HG03460 (cell line): ENCODE measurements at regions not wholly inside any gene's neighbourhood (a gene's known extent, or its start where the extent isn't known, plus 50 kb on each side); places are given as distances from the start of the nearest gene placed in this dataset.

Experiments used
- ATAC-seq: cut with Tn5 transposase; IDR thresholded peaks from one replicate; pipeline ENCODE4 v1.9.1; 2021; ENCODE audit not compliant: unreplicated experiment

DNA sequence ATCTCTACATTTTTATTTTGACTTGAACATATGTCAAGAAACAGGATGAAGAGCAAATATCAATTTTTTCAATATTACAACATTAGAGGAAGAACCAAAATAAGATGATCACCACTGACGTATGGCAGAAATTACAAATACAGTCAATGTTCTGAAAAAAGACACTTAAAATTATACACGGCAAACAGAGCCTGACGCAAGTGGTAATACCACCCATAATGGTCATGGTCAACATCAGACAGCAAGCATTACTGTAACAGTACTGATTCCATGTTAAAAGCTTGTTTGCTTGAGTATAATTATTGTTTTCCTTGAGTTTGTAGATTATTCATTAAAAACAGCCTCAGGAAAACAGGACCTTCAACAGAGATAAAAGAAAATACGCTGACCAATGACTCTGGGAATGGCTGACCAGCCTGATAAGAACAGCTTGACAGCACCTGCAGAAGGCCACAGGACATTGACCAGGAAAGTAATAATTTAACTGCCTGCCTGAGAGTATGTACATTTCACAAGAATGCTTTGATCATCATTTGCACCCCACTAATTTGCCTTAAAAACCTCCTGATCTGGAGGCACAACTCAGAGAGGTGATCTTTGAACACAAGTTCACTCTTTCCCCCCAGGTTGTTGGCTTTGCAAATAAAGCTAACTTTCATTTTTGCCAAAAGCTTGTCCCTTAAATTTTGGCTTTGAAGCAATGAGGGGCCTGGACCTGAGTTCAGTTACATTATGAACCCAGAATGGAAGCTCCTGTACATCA, 187.3 kb downstream of the IPO8 start:
- no peak for ATAC-seq

DNA sequence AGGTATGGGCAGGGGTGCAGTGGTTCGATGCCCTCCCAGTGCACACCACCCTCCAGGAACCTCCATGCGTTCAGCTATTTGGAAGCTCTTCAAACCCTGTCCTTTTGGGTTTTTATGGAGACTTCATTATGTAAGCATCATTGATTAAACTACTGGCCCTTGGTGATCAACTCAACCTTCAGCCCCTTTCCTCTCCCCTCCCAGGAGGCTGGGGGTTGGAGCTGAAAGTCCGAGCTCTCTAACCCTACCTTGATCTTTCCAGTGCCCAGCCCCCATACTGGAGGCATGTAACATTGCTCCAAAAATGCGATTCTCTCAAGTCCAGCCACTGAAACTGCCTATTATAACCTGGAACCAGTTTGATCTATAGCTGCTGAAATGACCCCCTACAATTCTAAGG, 188.1 kb downstream of the IPO8 start:
- no peak for ATAC-seq

DNA sequence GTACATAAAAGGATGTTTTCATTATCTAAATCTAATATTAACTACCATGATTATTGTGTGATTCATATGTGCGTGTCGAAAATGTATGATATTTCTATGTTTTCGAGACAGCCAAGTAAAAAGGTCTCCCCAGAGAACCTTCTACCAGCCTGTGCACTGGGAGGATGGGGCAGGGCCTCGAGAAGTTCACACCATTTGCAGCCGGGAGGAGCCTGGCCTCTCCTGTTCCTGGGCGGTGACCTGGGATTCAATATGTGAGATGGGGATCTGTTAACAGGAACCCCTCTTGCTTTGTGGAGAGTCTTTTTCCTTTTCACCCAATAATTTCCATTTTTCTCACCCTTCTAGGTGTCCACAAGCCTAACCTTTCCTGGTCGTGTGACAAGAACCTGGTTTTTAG, 189.3 kb downstream of the IPO8 start:
- ATAC-seq, result no peak

DNA sequence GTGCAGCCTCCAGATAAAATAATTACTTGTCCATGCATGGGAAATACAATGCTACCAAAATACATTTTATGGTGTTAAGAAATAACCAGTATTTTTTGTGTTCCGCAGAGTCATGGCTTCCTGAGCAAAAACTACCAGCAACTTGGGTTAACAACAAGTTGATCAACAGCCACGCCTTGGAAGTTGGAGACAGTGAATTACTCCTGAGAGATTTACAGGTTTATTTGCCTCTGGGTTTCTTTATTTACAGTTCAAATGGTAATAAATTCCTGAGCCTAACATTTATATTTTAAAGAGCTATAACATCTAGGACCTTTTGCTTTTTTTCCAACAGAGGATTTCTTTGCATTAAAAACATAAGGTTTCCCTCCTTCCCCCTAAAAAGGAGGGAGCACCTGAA, 194.0 kb downstream of the IPO8 start:
- ATAC-seq, result no peak

DNA sequence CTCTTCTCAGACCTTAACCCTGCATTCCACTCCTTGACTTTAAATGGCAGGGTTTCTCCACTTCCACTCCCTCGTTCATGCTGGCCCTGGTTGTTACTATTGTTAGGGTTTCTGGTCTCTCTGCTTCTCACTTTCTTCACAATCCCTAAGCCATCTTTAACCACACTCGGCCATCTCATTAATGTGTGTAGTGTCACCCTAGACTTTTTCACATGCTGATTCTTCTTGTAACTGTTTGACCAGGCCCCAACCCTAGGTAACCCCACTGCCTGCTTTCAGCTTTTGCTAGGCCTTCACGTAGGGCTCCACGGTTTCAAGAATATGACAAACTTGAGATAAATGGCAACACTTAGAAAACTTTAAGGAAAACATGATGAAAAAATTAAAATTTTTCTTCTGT, 195.1 kb downstream of the IPO8 start:
- ATAC-seq, result no peak

DNA sequence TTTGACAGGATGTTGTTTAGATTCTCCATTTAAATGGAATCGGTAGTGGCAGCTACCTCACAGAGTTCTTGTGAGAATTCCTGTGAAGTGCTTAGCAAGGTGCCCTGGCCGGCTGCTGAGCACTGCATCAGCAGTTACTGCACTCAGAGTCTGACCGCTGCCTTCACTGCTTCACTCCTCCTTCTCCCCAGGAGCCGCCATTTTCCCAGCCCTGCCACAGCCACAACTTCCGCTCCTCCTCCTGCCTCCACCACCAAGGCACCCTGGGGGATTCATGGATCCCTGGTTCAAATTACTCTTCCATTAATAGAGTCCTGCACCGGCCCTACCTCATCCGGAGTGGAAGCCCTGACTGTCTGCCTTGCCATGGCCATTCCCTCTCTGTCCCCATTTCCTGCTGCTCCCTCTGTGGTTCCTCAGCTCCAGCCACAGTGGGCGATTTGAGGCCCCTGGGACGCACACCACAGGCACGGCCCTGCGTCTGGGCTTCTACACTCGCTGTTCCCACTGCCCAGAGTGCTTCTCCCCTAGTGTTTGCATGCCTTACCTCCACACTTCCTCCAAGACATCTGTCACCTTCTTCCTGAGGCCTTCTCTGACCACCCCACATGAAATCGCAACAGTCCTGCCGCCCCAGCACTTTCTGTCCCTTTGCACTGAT, 210.3 kb downstream of the IPO8 start:
- no peak for ATAC-seq

DNA sequence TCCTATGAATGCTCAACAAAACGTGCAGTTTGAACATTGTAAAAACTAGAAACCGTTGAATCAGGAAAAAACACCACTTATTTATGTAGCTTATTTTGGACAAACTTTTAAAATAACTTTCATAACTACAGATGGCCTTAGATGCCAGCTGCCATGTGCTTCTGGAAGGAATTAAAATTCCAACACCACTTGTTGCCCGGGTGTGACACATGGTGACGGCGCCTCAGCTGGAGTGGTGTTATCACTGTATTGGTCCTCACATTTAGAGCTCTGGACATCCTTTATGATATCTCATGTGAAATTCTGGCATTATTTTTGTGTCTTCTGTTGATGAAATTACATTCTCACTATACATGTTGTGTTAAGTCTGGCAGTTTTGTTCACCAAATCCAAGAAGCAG, 211.0 kb downstream of the IPO8 start:
- no peak for ATAC-seq

DNA sequence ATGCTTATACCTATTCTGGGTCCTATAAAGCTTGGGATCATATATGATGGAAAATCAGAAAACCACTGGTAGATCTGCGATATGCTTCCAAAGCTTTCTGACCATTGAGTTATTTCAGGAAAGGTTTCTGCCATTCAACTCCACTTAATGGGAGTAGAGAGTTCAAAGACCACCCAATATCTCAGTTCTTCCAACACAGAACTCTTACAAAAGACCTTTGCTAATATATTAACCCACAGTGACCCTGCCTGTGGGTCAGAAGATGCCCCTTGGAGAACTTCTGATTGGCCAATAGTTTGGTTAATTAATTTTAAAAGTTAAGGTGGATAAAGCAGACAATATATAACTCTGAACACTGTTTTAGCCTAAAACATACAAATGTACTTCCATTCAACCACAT, 213.0 kb downstream of the IPO8 start:
- no peak for ATAC-seq

DNA sequence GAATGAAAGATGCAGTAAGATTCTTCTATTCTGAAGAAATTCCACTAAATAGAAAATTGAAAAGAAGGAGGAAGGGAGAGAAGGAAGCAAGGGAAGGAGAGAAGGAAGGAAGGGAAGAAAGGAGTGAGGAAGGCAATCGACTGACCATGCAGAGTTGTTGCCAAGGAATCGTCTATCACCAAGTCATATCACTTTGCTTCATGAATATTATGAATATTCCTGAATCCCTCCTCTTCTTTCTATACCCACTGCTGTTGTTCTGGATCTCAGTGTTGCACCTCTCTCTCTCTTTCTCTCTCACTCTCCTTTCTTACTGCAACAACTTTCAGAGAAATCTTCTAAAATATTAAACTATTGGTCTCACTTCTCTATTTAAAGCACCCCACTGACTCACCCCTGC, 222.4 kb downstream of the IPO8 start:
- ATAC-seq, result no peak

DNA sequence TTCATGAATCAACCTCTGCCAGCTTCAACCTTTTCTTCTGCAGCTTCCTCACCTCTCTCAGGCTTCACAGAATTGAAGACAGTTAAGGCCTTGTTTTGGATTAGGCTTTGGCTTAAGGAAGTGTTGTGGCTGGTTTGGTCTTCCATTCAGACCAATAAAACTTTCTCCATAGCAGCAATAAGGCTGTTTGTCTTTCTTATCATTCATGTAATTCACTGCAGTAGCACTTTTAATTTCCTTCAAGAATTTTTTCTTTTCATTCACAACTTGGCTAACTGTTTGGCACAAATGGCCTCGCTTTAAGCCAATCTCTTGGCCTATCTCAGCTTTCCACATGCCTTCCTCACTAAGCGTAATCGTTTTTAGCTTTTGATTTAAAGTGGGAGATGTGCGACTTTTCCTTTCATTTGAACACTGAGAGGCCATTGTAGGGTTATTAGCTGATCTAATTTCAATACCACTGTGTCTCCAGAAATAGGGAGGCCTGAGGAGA, 229.5 kb downstream of the IPO8 start:
- no peak for ATAC-seq

DNA sequence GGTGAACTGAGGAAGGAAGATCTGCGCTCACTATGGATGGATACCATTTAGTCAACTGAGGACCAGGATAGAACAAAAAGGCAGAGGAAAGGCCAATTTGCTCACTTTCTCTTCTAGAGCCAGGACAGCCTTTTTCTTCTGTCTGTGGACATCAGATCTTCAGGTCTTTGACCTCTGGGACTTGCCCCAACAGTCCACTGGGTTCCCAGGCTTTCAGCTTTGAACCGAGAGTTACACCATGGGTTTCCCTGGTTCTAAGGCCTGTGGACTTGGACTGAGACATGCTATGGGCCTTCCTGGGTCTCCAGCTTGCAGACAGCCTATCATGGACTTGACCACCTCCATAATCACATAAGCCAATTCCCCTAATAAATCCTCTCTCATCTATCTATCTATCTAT, 232.0 kb downstream of the IPO8 start:
- ATAC-seq, result no peak

DNA sequence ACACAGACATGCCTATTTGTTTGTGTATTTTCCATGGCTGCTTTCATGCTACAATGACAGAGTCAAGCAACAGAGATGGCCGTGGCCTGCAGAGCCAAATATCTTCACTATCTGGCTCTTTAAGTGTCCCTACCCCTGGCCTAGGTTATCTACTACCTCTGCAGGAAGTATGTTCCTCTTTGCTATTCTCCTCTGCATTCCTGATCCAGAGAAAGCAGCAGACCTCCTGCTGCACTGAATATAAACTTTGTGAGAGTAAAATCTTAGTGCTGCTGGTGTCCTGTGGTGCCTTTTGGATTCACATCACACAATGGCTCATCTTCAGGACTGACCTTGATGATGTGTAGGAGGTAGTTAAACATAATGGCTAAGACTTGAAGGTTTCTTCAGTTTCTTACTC, 233.4 kb downstream of the IPO8 start:
- no peak for ATAC-seq

DNA sequence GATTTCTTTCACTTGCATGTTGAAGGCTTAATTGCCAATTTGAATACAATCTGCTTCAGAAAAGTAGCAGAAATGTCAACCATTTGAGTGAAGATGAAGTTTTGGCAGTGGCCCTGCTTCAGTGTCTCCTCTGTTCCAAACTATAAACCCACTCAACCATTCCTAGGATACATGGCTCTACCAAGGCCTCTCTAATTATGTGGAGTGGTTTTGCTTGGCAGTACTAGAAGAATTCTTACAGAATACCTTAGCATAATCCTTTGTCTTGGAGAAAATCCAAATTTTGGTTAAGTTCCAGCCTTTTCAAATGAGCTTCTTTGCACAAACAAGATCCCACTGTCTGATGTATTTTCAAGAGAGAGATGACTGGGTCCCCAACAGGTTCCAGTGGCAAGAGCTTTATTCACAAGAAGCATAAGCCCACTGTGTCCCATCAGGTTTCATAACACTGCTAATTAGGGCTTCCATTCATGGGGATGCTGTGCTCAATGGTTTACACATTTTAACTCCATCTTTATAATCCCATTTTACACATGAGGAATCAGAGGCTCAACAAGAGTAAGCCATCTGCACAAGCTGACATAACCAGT, 234.5 kb downstream of the IPO8 start:
- no peak for ATAC-seq

DNA sequence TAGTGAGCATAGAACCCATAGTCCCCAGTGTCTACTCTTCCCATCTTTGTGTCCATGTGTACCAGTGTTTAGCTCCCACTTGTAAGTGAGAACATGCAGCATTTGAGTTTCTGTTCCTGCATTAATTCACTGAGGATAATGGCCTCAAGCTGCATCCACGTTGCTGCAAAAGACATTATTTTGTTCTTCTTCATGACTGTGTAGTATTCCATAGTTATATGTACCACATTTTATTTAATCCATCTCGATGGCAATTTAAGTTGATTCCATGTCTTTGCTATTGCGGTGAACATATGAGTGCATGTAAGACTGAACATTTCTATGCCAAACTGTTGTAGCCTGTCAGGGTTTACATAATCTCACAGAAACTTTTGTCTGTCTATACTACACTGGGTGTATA, 237.2 kb downstream of the IPO8 start:
- no peak for ATAC-seq

DNA sequence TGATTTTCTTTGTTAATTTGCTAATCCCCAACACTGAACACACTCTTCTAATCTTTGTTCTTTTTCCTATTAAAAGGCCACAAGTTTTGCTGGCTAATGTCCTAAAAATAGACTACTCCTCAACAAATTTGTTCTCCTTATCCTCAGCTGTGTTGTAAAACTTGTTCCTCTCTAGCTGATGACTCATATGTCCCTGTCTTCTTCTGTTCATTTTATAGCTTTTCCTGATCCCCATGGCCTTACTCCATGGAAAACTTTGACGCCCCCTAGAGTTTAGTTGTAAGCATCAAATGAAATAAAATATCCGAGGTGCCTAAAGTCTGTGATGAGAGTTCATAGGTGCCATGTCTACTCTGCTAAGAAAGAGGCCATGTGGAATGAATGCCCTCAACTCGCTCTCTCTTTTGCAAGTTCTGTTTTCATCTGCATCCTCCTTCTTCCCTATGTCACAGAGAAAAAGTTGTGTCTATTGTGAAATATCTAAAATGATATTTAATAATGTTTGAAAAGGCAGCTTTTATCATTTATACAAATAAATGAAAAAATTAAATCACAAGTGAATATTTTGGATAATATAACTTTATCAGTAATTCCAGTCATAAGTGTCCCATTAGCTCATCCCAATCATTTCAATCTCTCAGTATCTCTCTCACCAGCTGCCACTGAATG, 237.9 kb downstream of the IPO8 start:
- ATAC-seq, result no peak

DNA sequence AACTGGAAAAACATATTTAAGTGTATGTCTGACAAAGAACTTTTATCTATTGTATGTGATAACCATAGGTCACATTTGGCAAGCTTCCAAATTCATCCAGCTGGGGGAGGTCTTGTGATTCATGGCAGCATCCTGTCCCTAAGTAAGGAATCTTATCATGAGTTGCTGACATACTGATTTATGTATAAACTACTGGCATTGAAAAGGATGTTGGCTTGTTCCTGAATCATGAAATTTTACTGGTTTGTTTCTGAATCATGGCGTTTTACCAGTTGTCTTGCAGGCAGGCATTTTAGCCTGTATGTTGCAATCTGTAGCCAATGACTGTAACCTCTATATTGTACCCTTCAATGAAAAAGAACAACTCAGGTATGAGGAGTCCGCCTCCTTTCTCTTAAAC, 244.8 kb downstream of the IPO8 start:
- no peak for ATAC-seq

DNA sequence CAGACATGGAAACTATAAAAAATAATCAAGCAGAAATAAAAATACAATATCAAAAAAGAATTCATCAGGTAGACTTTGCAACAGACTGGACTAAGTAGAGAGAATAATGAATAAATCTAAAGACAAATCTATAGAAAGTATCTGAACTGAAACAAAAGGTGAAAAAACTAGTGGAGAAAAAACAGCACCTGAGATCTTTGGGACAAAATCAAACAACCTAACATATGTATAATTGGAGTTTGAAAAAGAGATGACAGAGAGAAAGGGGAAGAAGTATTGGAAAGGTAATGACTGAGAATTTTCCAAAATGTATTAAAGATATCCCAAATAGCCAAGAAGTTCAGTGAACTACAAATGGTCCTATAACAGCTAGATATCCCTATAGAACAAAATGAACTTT, 245.4 kb downstream of the IPO8 start:
- no peak for ATAC-seq

DNA sequence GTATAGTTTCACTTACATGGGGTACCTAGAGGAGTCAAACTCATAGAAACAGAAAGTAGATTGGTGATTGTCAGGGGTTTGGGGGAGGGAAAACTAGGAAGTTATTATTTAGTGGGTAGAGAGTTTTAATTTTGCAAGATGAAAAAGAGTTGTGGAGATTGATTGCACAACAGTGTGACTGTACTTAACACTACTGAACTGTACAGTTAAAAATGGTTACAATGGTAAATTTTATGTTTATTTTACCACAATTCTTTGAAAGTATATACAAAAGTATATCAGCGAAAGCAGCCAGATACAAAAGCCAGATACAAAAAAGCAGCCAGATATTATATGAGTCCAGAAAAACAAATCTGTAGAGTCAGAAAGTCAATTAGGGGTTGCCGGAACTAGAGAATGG, 247.6 kb downstream of the IPO8 start:
- ATAC-seq, result no peak

DNA sequence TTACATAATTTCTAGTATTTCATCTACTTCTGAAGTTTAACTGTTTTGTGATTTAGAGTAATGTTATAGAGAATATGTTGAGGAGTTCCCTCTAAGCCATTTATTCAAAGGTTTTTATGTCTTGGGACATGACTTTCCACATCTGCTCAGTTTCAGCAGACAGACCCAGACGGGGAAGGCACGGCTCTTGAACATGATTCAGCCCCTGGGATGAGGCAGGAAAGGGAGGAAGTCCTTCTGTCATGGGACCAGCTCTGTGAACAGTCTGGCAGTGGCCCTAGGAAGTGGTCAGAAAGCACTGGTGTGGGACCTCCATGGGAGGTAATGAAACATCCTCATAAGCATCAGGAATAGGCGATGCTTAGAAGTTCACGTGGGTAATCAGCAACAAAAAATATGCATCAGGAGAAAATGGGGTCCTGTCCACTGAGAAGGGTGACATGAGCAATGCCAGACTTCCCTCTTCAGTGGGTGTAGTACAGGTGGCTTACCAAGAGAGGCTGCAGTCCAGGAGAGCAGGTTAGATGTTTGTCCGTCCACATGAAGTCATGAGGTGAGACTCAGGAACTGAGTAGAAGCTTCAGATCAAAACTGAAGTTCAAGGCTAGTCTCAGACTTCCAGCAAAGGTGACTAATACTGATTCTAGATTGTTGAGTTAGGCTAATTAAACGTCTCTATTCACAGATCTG, 248.5 kb downstream of the IPO8 start:
- no peak for ATAC-seq

DNA sequence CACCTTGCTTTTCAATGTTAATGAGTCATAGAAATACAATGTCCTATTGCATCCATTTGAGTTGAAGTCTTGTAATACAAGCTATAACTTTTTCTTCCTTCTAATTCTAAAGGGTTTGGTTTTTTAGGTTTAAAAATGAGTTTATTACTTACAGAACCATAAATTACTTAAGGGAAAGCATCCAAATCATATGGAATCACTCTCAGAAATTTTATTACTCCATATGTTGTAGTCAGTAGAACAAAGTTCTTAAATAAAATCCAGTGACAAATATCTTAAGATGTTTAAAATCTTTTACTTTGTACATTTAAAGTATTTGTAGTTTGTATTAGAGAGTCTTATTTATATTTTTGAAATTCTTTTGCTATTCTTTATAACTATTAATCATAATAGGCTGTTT, 253.2 kb downstream of the IPO8 start:
- ATAC-seq, result no peak
